Neural progenitor cell (in vitro differentiated cells): ENCODE measurements at regions not wholly inside any gene's neighbourhood (a gene's known extent, or its start where the extent isn't known, plus 50 kb on each side); places are given as distances from the start of the nearest gene placed in this dataset.

Experiments used
- DNase-seq: peaks from one replicate; pipeline ENCODE4 v3.0.0-alpha.2; 2016; ENCODE audit warnings: low spot score
- H2AFZ ChIP-seq: fragments of 200-600 bp; sonication (generic); replicated peaks from 2 replicates; pipeline ENCODE4 v1.6.1; 2016; ENCODE audit warnings: antibody characterized with exemption
- H3F3A ChIP-seq: fragments of 200-600 bp; sonication (generic); 2 replicates; pipeline ENCODE4 v1.6.1; 2016; ENCODE audit warnings: antibody characterized with exemption, low read depth
- H3K27ac ChIP-seq: fragments of 200-600 bp; sonication (generic); 2 replicates; pipeline ENCODE4 v1.5.1; 2016; ENCODE audit warnings: mild to moderate bottlenecking
- H3K27me3 ChIP-seq: fragments of 200-600 bp; sonication (generic); 2 replicates; pipeline ENCODE4 v1.6.1; 2016; ENCODE audit warnings: mild to moderate bottlenecking, moderate library complexity
- H3K36me3 ChIP-seq: fragments of 200-600 bp; sonication (generic); 2 replicates; pipeline ENCODE4 v1.5.1; 2016
- H3K4me1 ChIP-seq: fragments of 200-600 bp; sonication (generic); 2 replicates; pipeline ENCODE4 v1.6.1; 2016; ENCODE audit warnings: mixed run types
- H3K4me2 ChIP-seq: fragments of 200-600 bp; sonication (generic); 2 replicates; pipeline ENCODE4 v1.6.1; 2016
- H3K4me3 ChIP-seq: fragments of 200-600 bp; sonication (generic); 2 replicates; pipeline ENCODE4 v1.5.1; 2016
- H3K79me2 ChIP-seq: fragments of 200-600 bp; sonication (generic); 2 replicates; pipeline ENCODE4 v1.6.1; 2016; ENCODE audit warnings: low read depth
- H3K9ac ChIP-seq: fragments of 200-600 bp; sonication (generic); 2 replicates; pipeline ENCODE4 v1.6.1; 2016
- H3K9me3 ChIP-seq: fragments of 200-600 bp; sonication (generic); 2 replicates; pipeline ENCODE4 v1.5.1; 2016; ENCODE audit warnings: low read depth
- H4K20me1 ChIP-seq: fragments of 200-600 bp; sonication (generic); 2 replicates; pipeline ENCODE4 v1.6.1; 2016; ENCODE audit warnings: low read depth
- H3K27ac Mint-ChIP-seq: 3 replicates; pipeline ENCODE4 v1.8.0; 2021; ENCODE audit warnings: mixed read lengths
- H3K27me3 Mint-ChIP-seq: 2 replicates; pipeline ENCODE4 v1.8.0; 2022; ENCODE audit warnings: low read depth, mild to moderate bottlenecking, inconsistent platforms, moderate library complexity, mixed read lengths; ENCODE audit not compliant: insufficient read depth
- H3K36me3 Mint-ChIP-seq: 3 replicates; pipeline ENCODE4 v1.8.0; 2021; ENCODE audit warnings: mixed read lengths
- H3K4me1 Mint-ChIP-seq: 3 replicates; pipeline ENCODE4 v1.8.0; 2021; ENCODE audit warnings: mixed read lengths
- H3K4me3 Mint-ChIP-seq: 3 replicates; pipeline ENCODE4 v1.8.0; 2021; ENCODE audit warnings: mild to moderate bottlenecking, moderate library complexity, mixed read lengths
- H3K9me3 Mint-ChIP-seq: 3 replicates; pipeline ENCODE4 v1.8.0; 2020; ENCODE audit warnings: mixed read lengths
- CTCF ChIP-seq: fragments of 200-600 bp; sonication (generic); IDR thresholded peaks from 2 replicates; pipeline ENCODE4 v1.5.1; 2017; ENCODE audit warnings: antibody characterized with exemption, mild to moderate bottlenecking
- EZH2 ChIP-seq: fragments of 200-600 bp; sonication (generic); IDR thresholded peaks from 2 replicates; pipeline ENCODE4 v1.6.1; 2017; ENCODE audit warnings: antibody characterized with exemption, mild to moderate bottlenecking, moderate library complexity
- EZH2phosphoT487 ChIP-seq: fragments of 200-600 bp; sonication (generic); IDR thresholded peaks from 2 replicates; pipeline ENCODE4 v1.6.1; 2017; ENCODE audit warnings: antibody characterized with exemption

- H4K20me1 ChIP-seq, result no peaks in the 10 kb centered on the region
- Mint-ChIP-seq H3K4me3 (no peak overlapping the region), H3K27me3 (no peaks in the 10 kb centered on the region), H3K27ac (no peak overlapping the region), H3K36me3 (no peaks in the 10 kb centered on the region), H3K9me3 (no peaks in the 10 kb centered on the region), H3K4me1 (no peaks in the 10 kb centered on the region)
- H3K9me3 ChIP-seq, result no peaks in the 10 kb centered on the region
- no peak overlapping the region for H3K4me3 ChIP-seq
- no peaks in the 10 kb centered on the region for H3K27me3 ChIP-seq
- no peak overlapping the region for H3K4me2 ChIP-seq
- no peaks in the 10 kb centered on the region for H3F3A ChIP-seq
- DNase-seq, result no peak
- no peak overlapping the region for H3K9ac ChIP-seq
- no peaks in the 10 kb centered on the region for H3K79me2 ChIP-seq
- H3K36me3 ChIP-seq, result no peaks in the 10 kb centered on the region
- H3K27ac ChIP-seq, result no peak overlapping the region
- H3K4me1 ChIP-seq, result no peaks in the 10 kb centered on the region
- H2AFZ ChIP-seq, result peak overlapping the region; percentile 15
- TF ChIP-seq CTCF (no peak), EZH2 (no peak), EZH2phosphoT487 (no peak)
Observed at GRCh38 chr16:64638766-64639165, 483.1 kb downstream of the CDH11 start.

GRCh38 chr16:64629622-64630021 lies 492.2 kb downstream of the CDH11 start:
- Histone ChIP-seq H3K27me3 (no peaks in the 10 kb centered on the region), H3K9ac (no peak overlapping the region), H3K9me3 (no peaks in the 10 kb centered on the region), H3K4me3 (no peak overlapping the region), H3K4me1 (peaks cover 6% of the 10 kb centered on the region), H3K4me2 (no peak overlapping the region), H3K79me2 (no peaks in the 10 kb centered on the region), H3K36me3 (no peaks in the 10 kb centered on the region), H3F3A (no peaks in the 10 kb centered on the region), H3K27ac (no peak overlapping the region), H4K20me1 (no peaks in the 10 kb centered on the region), H2AFZ (no peak overlapping the region)
- Mint-ChIP-seq H3K27ac (no peak overlapping the region), H3K4me3 (no peak overlapping the region), H3K27me3 (peaks cover 2% of the 10 kb centered on the region), H3K9me3 (no peaks in the 10 kb centered on the region), H3K4me1 (no peaks in the 10 kb centered on the region), H3K36me3 (no peaks in the 10 kb centered on the region)
- no peak for TF ChIP-seq EZH2phosphoT487
- no peak for TF ChIP-seq EZH2
- no peak for TF ChIP-seq CTCF
- DNase-seq, result no peak

- Mint-ChIP-seq H3K36me3 (no peaks in the 10 kb centered on the region), H3K27me3 (peaks cover 2% of the 10 kb centered on the region), H3K9me3 (no peaks in the 10 kb centered on the region), H3K27ac (no peak overlapping the region), H3K4me3 (no peak overlapping the region), H3K4me1 (no peaks in the 10 kb centered on the region)
- no peaks in the 10 kb centered on the region for H3K27me3 ChIP-seq
- H3K4me3 ChIP-seq, result no peak overlapping the region
- H3K9ac ChIP-seq, result no peak overlapping the region
- no peak overlapping the region for H2AFZ ChIP-seq
- TF ChIP-seq EZH2phosphoT487 (no peak), EZH2 (no peak), CTCF (no peak)
- H3K4me1 ChIP-seq, result no peaks in the 10 kb centered on the region
- H3K27ac ChIP-seq, result no peak overlapping the region
- H3K9me3 ChIP-seq, result no peaks in the 10 kb centered on the region
- DNase-seq, result no peak
- no peaks in the 10 kb centered on the region for H3K36me3 ChIP-seq
- no peaks in the 10 kb centered on the region for H3K79me2 ChIP-seq
- no peak overlapping the region for H3K4me2 ChIP-seq
- no peaks in the 10 kb centered on the region for H3F3A ChIP-seq
- no peaks in the 10 kb centered on the region for H4K20me1 ChIP-seq
Observed at GRCh38 chr16:64627781-64628180, 494.1 kb downstream of the CDH11 start.

GRCh38 chr16:64627288-64627687 lies 494.6 kb downstream of the CDH11 start:
- Histone ChIP-seq H4K20me1 (no peaks in the 10 kb centered on the region), H3K9ac (no peak overlapping the region), H3K36me3 (no peaks in the 10 kb centered on the region), H3K27ac (no peak overlapping the region), H2AFZ (no peak overlapping the region), H3K9me3 (no peaks in the 10 kb centered on the region), H3K4me1 (no peaks in the 10 kb centered on the region), H3K79me2 (no peaks in the 10 kb centered on the region), H3K4me2 (no peak overlapping the region), H3F3A (no peaks in the 10 kb centered on the region), H3K4me3 (no peak overlapping the region), H3K27me3 (no peaks in the 10 kb centered on the region)
- no peaks in the 10 kb centered on the region for H3K36me3 Mint-ChIP-seq
- H3K27me3 Mint-ChIP-seq, result peaks cover 2% of the 10 kb centered on the region
- H3K4me3 Mint-ChIP-seq, result no peak overlapping the region
- no peaks in the 10 kb centered on the region for H3K4me1 Mint-ChIP-seq
- H3K27ac Mint-ChIP-seq, result no peak overlapping the region
- no peak for TF ChIP-seq EZH2phosphoT487
- no peak for TF ChIP-seq CTCF
- no peak for TF ChIP-seq EZH2
- peak; percentile 9 for DNase-seq
- no peaks in the 10 kb centered on the region for H3K9me3 Mint-ChIP-seq
